ENCODE measurements at regions not wholly inside any gene's neighbourhood (a gene's known extent, or its start where the extent isn't known, plus 50 kb on each side); places are given as distances from the start of the nearest gene placed in this dataset.

DNA sequence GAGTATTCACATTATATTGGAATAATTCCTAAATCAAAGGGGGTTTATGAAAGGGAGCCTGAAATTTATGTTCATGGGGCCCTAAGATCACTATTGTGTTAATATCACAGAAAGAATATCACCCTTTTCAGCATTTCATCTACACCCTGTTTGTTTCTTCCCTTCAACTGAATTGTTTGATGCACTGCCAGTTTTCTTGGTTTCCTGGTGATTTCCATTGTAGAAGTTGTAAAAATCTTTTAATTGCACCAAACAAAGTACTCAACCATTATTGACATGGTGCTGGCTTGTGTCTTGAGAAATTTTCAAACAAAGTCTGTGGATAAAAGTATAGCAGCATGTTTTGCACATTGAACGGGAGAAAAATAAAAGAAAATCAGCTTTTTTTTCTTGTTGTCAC, 154.8 kb upstream of the PRKD1 start:
- TF ChIP-seq, protein P1, sequence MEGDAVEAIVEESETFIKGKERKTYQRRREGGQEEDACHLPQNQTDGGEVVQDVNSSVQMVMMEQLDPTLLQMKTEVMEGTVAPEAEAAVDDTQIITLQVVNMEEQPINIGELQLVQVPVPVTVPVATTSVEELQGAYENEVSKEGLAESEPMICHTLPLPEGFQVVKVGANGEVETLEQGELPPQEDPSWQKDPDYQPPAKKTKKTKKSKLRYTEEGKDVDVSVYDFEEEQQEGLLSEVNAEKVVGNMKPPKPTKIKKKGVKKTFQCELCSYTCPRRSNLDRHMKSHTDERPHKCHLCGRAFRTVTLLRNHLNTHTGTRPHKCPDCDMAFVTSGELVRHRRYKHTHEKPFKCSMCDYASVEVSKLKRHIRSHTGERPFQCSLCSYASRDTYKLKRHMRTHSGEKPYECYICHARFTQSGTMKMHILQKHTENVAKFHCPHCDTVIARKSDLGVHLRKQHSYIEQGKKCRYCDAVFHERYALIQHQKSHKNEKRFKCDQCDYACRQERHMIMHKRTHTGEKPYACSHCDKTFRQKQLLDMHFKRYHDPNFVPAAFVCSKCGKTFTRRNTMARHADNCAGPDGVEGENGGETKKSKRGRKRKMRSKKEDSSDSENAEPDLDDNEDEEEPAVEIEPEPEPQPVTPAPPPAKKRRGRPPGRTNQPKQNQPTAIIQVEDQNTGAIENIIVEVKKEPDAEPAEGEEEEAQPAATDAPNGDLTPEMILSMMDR (IDR thresholded peaks at IDR 0.05; ENCODE audit: low read length) = no peak
- TF ChIP-seq EZH2 (optimal IDR thresholded peaks at IDR 0.05; ENCODE audit: low read depth, low read length) (no peak), EZH2phosphoT487 (IDR thresholded peaks at IDR 0.05; ENCODE audit: low read length) (no peak)
